Ovary (tissue), 3 donors: ENCODE measurements at regions not wholly inside any gene's neighbourhood (a gene's known extent, or its start where the extent isn't known, plus 50 kb on each side); places are given as distances from the start of the nearest gene placed in this dataset.
"Not testable (repeated sequence)": the region's sequence is repeated elsewhere in the genome, so short reads cannot be mapped to it uniquely, and the experiment has no call there.

Experiments
- CTCF ChIP-seq, 3 donors: fragments of 450-650 bp in 2 of 3; fragments of 200-600 bp in 1 of 3; IDR thresholded peaks; one replicate each; pipeline versions ENCODE4 v1.5.1 to v1.8.0; 2016 to 2022; ENCODE audit warnings: antibody characterized with exemption in 3 of 3, mild to moderate bottlenecking in 1 of 3
- POLR2A ChIP-seq: fragments of 450-650 bp; IDR thresholded peaks from one replicate; pipeline ENCODE4 v1.6.1; 2017; ENCODE audit warnings: antibody characterized with exemption, mild to moderate bottlenecking, moderate library complexity
- donor health status: DM: no; HTN: no; CAD: no.

GRCh38 chr16:29202025-29202632 lies 204.4 kb downstream of the NPIPB11 start:
- not testable (repeated sequence) for TF ChIP-seq CTCF (IDR thresholded peaks at IDR 0.05); POLR2A
